ENCODE measurements at regions not wholly inside any gene's neighbourhood (a gene's known extent, or its start where the extent isn't known, plus 50 kb on each side); places are given as distances from the start of the nearest gene placed in this dataset.

GRCh38 chr12:105485921-105486320, 155.4 kb downstream of the C12orf75 start:
- H3K36me3 ChIP-seq (replicated peaks in 1 of 2; ENCODE audit: control insufficient read depth in 1 of 2, insufficient read depth in 2 of 2, low read length in 2 of 2) = no peaks in the 10 kb centered on the region
- H3K4me1 Mint-ChIP-seq = no peaks in the 10 kb centered on the region
- no peaks in the 10 kb centered on the region for H3K36me3 Mint-ChIP-seq
- H2AFZ ChIP-seq (ENCODE audit: insufficient read depth, low read depth, low read length, poor library complexity, severe bottlenecking) = no peak overlapping the region
- no peaks in the 10 kb centered on the region for H3K9me3 ChIP-seq (replicated peaks in 1 of 2; ENCODE audit: control insufficient read depth in 1 of 2, insufficient read depth in 1 of 2, low read length in 2 of 2)
- DNase-seq = no peak
- TF ChIP-seq, protein P1, sequence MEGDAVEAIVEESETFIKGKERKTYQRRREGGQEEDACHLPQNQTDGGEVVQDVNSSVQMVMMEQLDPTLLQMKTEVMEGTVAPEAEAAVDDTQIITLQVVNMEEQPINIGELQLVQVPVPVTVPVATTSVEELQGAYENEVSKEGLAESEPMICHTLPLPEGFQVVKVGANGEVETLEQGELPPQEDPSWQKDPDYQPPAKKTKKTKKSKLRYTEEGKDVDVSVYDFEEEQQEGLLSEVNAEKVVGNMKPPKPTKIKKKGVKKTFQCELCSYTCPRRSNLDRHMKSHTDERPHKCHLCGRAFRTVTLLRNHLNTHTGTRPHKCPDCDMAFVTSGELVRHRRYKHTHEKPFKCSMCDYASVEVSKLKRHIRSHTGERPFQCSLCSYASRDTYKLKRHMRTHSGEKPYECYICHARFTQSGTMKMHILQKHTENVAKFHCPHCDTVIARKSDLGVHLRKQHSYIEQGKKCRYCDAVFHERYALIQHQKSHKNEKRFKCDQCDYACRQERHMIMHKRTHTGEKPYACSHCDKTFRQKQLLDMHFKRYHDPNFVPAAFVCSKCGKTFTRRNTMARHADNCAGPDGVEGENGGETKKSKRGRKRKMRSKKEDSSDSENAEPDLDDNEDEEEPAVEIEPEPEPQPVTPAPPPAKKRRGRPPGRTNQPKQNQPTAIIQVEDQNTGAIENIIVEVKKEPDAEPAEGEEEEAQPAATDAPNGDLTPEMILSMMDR (IDR thresholded peaks at IDR 0.05) = no peak
- H3K4me1 ChIP-seq (ENCODE audit: control insufficient read depth in 1 of 2, insufficient read depth in 2 of 2, low read length in 2 of 2) = no peaks in the 10 kb centered on the region
- H3K27me3 Mint-ChIP-seq (ENCODE audit: low read depth in 3 of 3) = no peaks in the 10 kb centered on the region
- no peak overlapping the region for H3K9ac ChIP-seq (ENCODE audit: insufficient read depth, low read length, poor library complexity, severe bottlenecking)
- H3K27me3 ChIP-seq (ENCODE audit: control insufficient read depth in 2 of 2, insufficient read depth in 2 of 2, low read length in 2 of 2) = no peaks in the 10 kb centered on the region
- no peak overlapping the region for H3K4me3 Mint-ChIP-seq
- intact Hi-C loops (cut with micrococcal nuclease) = no loop called here
- H3K9me3 Mint-ChIP-seq = peaks cover 0 to 3% (median 0%) of the 10 kb centered on the region in 7 donors
- H3K4me2 ChIP-seq (replicated peaks; ENCODE audit: extremely low read depth, low read length, poor library complexity, severe bottlenecking) = no peak overlapping the region
- no peaks in the 10 kb centered on the region for H3K79me2 ChIP-seq (ENCODE audit: insufficient read depth, low read length)
- H3K4me3 ChIP-seq (replicated peaks in 1 of 3; ENCODE audit: low read depth in 2 of 3, low read length in 3 of 3) = no peak overlapping the region
- no peaks in the 10 kb centered on the region for H4K20me1 ChIP-seq (ENCODE audit: insufficient read depth, low read length)
- WGBS (ENCODE audit: insufficient coverage) = no CpG with 5 or more reads among the region's 3 CpGs
- no peak overlapping the region for H3K27ac ChIP-seq (ENCODE audit: low read depth in 1 of 2, low read length in 2 of 2)
- H3K27ac Mint-ChIP-seq = no peak overlapping the region

GRCh38 chr12:105487963-105488362, 157.5 kb downstream of the C12orf75 start:
- Mint-ChIP-seq H3K27ac (no peak overlapping the region), H3K4me3 (no peak overlapping the region), H3K4me1 (no peaks in the 10 kb centered on the region), H3K36me3 (no peaks in the 10 kb centered on the region), H3K9me3 (peaks cover 0 to 3% (median 0%) of the 10 kb centered on the region in 7 donors), H3K27me3 (ENCODE audit: low read depth in 3 of 3) (peaks cover 0 to 1% (median 0%) of the 10 kb centered on the region in 3 donors)
- Histone ChIP-seq H4K20me1 (ENCODE audit: insufficient read depth, low read length) (no peaks in the 10 kb centered on the region), H3K4me2 (replicated peaks; ENCODE audit: extremely low read depth, low read length, poor library complexity, severe bottlenecking) (no peak overlapping the region), H3K27me3 (ENCODE audit: control insufficient read depth in 2 of 2, insufficient read depth in 2 of 2, low read length in 2 of 2) (no peaks in the 10 kb centered on the region), H3K27ac (ENCODE audit: low read depth in 1 of 2, low read length in 2 of 2) (no peak overlapping the region), H3K4me1 (ENCODE audit: control insufficient read depth in 1 of 2, insufficient read depth in 2 of 2, low read length in 2 of 2) (no peaks in the 10 kb centered on the region), H3K4me3 (replicated peaks in 1 of 3; ENCODE audit: low read depth in 2 of 3, low read length in 3 of 3) (no peak overlapping the region), H3K9me3 (replicated peaks in 1 of 2; ENCODE audit: control insufficient read depth in 1 of 2, insufficient read depth in 1 of 2, low read length in 2 of 2) (no peaks in the 10 kb centered on the region), H3K36me3 (replicated peaks in 1 of 2; ENCODE audit: control insufficient read depth in 1 of 2, insufficient read depth in 2 of 2, low read length in 2 of 2) (no peaks in the 10 kb centered on the region), H3K79me2 (ENCODE audit: insufficient read depth, low read length) (no peaks in the 10 kb centered on the region), H3K9ac (ENCODE audit: insufficient read depth, low read length, poor library complexity, severe bottlenecking) (no peak overlapping the region), H2AFZ (ENCODE audit: insufficient read depth, low read depth, low read length, poor library complexity, severe bottlenecking) (no peak overlapping the region)
- WGBS (ENCODE audit: insufficient coverage) = 100% methylated on average over 1 of the region's 6 CpGs
- intact Hi-C loops (cut with micrococcal nuclease) = no loop called here
- no peak for DNase-seq
- TF ChIP-seq, protein P1 (IDR thresholded peaks at IDR 0.05) = no peak
